DMS53 (cell line): ENCODE measurements at regions not wholly inside any gene's neighbourhood (a gene's known extent, or its start where the extent isn't known, plus 50 kb on each side); places are given as distances from the start of the nearest gene placed in this dataset.
A peak's percentile ranks its signal among the peaks of the same experiment; 100 is the strongest.

Experiments used
- DNase-seq: peaks from one replicate; lab custom pipeline; 2025; lab: John Stamatoyannopoulos, UW

DNA sequence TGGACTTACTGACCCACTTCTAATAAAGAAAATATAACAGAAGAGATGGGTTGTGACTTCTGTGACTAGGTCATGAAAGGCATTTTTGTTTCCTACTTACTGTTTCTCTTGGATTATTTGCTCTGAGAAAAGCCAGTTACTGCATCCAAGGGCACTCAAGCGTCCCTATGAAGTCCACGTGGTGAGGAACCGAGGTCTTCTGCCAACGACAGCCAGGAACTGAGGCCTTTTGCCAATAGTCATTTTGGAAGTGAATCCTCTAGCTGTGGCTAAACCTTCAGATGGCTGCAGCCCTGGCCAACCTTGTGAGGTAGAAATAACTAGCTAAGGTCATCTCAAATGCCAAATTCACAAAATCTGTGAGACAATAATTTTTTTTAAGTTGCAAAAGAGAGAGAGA lies 449.8 kb upstream of the RGPD4 start:
- no peak for DNase-seq

DNA sequence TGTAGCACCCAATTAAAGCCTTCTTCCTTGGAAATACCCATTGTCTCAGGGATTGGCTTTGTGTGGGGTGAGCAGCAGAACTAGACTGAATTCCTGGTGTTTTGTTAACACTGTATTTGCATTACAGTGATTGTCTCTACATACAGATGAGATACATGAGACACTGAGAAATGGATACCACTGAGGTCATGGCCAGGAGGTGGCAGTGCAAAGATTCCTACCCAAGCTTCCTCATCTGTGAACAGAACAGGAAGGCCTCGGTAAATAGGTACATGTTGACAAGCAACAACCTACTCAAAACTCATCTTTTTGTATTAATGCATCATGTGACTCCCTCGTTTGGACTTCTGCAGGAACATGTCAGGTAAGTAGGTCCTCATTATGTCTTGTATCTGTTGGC lies 445.8 kb upstream of the RGPD4 start:
- peak; percentile 61 for DNase-seq

- no peak for DNase-seq
Observed at GRCh38 chr2:107383691-107384090, 443.0 kb upstream of the RGPD4 start.

DNA sequence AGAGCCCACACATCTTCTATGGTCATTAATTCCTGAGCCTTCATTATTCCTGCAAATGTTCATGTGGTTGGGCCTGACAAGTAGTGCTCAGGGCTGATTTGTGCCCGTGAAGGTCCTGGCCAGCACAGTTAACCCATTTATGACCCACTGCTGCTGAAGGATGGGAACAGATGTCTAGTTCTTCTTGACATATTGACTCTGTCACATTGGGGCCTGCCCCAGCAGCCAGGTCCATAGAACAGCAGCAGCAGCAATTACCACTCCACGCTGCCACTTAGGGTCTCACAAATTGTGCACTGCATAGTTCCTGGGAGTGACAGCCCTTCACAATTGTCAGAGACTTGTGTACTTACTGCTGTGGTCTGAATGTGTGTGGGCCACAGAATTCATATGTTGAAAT lies 442.3 kb upstream of the RGPD4 start:
- no peak for DNase-seq

DNA sequence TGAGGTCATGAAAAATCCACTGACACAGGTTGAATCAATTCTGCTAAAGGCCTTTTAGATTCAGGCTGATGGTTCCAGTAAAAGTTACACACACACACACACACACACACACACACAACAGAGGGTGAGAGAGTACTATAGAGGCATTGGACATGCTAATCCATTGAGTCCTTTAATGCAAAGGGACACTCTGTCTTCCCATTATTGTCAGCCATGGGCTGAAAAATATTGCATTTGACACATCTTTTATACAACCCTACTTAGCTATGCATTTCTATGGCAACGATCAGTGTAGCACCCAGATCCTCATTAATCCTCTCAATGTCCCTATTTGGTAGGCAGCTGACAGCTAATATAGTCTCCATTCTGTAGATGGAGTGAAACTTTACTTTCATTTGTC lies 440.8 kb upstream of the RGPD4 start:
- no peak for DNase-seq

DNA sequence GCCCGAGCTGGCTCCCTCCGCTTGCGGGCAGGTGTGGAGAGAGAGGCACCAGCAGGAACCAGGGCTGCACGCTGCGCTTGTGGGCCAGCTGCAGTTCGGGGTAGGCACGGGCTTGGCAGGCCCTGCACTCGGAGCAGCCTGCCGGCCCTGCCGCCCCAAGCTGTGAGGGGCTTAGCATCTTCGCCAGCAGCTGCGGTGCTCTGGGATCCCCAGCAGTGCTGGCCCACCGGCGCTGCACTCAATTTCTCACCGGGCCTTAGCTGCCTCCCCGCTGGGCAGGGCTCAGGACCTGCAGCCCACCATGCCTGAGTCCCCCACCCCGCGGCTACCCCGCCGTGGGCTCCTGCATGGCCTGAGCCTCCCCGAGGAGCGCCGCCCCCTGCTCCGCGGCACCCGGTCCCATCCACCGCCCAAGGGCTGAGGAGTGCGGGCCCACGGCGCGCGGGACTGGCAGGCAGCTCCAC lies 434.4 kb upstream of the RGPD4 start:
- DNase-seq: no peak

GRCh38 chr2:107393516-107393915 lies 433.2 kb upstream of the RGPD4 start:
- DNase-seq: no peak

DNA sequence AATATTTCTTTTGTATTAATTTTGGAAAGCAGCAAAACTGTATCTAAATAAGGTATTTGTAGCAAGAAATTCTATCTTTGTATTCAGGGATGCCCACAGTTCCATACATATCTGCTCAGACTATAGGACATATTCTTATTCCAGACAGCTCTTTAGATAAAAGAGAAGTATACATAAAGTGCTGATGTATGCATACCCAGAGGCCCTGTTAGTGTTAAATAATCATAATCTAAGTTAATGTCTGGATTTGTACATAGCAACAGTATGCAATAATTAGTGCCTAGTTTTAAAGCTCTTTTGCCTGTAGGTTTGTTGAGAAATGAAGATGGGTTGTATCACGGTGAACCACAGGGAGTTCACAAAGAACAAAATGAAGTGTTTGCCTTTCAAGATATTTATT lies 428.0 kb upstream of the RGPD4 start:
- DNase-seq: no peak

DNA sequence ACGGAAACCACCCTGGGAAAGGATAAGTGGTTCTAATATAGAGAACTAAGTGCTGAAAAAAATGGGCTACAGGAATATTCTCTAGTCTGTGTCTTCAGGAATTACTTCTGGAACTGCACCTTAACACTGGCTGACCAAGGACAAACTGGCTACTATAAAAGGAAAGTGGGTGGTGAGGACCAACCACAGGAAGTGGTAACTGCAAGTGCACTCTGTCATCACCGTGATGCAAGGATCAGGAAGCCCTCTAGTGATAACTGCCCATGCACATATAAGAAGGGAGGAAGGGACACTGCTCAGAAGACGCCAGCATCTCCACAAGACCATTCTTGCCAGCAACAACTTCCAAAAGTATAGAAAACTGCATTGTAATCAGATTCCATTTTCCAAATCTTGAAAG lies 424.4 kb upstream of the RGPD4 start:
- DNase-seq: peak; percentile 11

DNA sequence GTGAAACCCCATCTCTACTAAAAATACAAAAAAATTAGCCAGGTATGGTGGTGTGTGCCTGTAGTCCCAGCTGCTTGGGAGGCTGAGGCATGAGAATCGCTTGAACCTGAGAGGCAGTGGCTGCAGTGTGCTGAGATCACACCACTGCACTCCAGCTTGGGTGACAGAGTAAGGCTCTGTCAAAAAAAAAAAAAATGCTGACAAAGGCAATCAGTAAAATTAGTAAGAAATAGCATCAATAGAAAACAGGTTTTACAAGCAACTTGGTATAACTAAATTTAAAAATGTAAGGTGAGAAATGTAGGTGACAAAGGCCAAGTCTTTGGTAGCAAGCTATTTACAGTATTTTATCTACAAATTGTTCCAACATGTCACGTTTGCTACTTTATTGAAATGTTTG lies 421.4 kb upstream of the RGPD4 start:
- DNase-seq: no peak

DNA sequence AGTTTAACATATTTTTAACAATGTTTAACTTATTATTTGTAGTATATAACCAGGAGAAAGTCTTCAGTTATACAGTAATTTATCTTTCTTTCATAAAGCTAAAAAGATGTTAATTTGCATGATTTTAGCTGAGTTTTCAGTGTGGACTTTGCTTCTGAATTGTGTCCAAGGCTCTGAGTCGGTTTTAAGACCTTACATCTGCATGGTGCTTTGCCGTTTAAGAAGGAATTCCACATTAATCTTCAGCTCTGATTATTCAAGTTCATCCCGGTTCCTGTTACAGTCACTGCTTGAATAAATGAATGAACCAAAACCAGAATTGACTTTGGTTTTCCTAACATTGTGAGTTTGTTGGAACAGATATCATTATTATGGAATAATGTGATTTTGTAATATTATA lies 419.7 kb upstream of the RGPD4 start:
- no peak for DNase-seq

GRCh38 chr2:107407974-107408373 lies 418.7 kb upstream of the RGPD4 start:
- DNase-seq: no peak

DNA sequence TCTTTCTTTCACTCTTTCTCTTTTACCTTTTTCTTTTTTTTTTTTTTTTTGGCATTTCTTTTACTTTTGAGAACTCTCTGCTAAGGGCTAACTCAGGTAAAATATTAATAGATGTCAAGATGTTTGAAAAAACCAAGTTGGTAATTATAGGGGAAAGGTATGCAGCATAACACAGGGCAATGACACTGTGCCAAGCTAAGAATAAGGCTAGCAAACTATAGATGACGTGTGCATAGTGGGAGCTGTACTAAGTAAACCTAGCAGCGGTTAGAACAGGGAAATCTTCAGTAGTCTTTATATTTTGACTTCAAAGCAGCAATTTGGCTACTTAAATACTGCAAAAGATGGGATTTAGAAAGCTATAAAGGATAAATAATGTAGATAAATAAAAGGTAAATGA lies 415.4 kb upstream of the RGPD4 start:
- peak; percentile 74 for DNase-seq

GRCh38 chr2:107412209-107412904 lies 414.3 kb upstream of the RGPD4 start:
- DNase-seq: no peak

- DNase-seq: no peak
Observed at GRCh38 chr2:107412981-107413380, 413.7 kb upstream of the RGPD4 start.

- peak; percentile 6 for DNase-seq
Observed at GRCh38 chr2:107414376-107414775, 412.3 kb upstream of the RGPD4 start.

DNA sequence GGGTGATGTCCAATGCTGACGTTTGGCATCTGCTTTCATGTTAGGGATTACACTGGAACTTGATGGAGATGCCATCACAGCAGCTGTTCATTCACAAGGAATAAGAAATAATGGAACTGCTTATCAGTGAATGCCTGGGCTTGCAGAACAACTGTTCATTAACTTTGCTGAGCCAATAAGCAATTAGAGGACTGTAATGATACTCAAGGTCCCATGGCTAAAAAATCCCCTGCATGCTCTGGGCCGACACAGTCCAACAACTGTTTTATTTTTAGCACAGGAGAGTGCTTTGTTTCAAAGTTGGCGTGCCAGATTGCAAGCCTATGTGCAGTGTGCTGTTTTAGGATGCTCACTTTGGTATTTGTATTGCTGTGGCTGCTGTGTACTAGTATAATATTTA lies 408.0 kb upstream of the RGPD4 start:
- peak; percentile 35 for DNase-seq

DNA sequence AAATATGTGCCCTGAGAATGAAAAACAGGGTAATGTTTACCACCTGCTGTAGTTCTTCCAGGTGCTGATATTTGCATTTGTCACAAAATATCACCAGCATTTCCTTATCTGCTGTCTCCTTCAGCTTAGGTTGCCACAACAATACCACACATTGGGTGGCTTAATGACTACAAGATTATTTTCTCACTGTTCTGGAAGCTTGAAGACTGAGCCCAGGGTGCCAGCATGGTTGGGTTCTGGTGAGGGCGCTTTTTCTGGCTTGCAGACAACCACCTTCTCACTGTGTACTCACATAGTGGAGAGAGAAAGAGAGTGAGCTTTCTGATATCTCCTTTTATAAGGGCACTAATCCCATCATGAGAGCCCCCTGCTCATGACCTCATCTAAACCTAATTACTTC lies 407.5 kb upstream of the RGPD4 start:
- peak; percentile 72 for DNase-seq

GRCh38 chr2:107428781-107429180 lies 397.9 kb upstream of the RGPD4 start:
- DNase-seq: no peak

GRCh38 chr2:107430006-107430405 lies 396.7 kb upstream of the RGPD4 start:
- no peak for DNase-seq

GRCh38 chr2:107430596-107431266 lies 396.0 kb upstream of the RGPD4 start:
- DNase-seq: no peak

- no peak for DNase-seq
Observed at GRCh38 chr2:107436281-107436680, 390.4 kb upstream of the RGPD4 start.

GRCh38 chr2:107437265-107437664 lies 389.4 kb upstream of the RGPD4 start:
- DNase-seq: no peak

GRCh38 chr2:107437807-107438206 lies 388.9 kb upstream of the RGPD4 start:
- no peak for DNase-seq
